Mesothelial cell of epicardium (in vitro differentiated cells): ENCODE measurements at regions not wholly inside any gene's neighbourhood (a gene's known extent, or its start where the extent isn't known, plus 50 kb on each side); places are given as distances from the start of the nearest gene placed in this dataset.
A peak's percentile ranks its signal among the peaks of the same experiment; 100 is the strongest.

Experiments used
- DNase-seq, 2 experiments: peaks; one replicate each; pipeline ENCODE4 v3.0.0; 2021; ENCODE audit warnings: low spot score in 2 of 2; ENCODE audit not compliant: unreplicated experiment in 2 of 2
- H3K27ac Mint-ChIP-seq: 2 replicates; pipeline ENCODE4 v1.8.0; 2021; ENCODE audit warnings: mixed read lengths
- H3K27me3 Mint-ChIP-seq: 2 replicates; pipeline ENCODE4 v1.8.0; 2021; ENCODE audit warnings: low read depth, mixed read lengths
- H3K36me3 Mint-ChIP-seq: 2 replicates; pipeline ENCODE4 v1.8.0; 2021; ENCODE audit warnings: mixed read lengths
- H3K4me1 Mint-ChIP-seq: 2 replicates; pipeline ENCODE4 v1.8.0; 2021; ENCODE audit warnings: mixed read lengths
- H3K4me3 Mint-ChIP-seq: 2 replicates; pipeline ENCODE4 v1.8.0; 2021; ENCODE audit warnings: mild to moderate bottlenecking, moderate library complexity, mixed read lengths
- H3K9me3 Mint-ChIP-seq: 2 replicates; pipeline ENCODE4 v1.8.0; 2021; ENCODE audit warnings: mixed read lengths
- CTCF ChIP-seq: fragments of 200-600 bp; sonication (generic); IDR thresholded peaks from one replicate; pipeline ENCODE4 v1.5.0; 2021; ENCODE audit warnings: antibody characterized with exemption; ENCODE audit not compliant: unreplicated experiment

GRCh38 chr3:82141592-82141991, 380.1 kb upstream of the GBE1 start:
- Mint-ChIP-seq H3K27ac (no peak overlapping the region), H3K36me3 (no peaks in the 10 kb centered on the region), H3K4me3 (no peak overlapping the region), H3K4me1 (no peaks in the 10 kb centered on the region), H3K9me3 (no peaks in the 10 kb centered on the region), H3K27me3 (no peaks in the 10 kb centered on the region)
- no peak for TF ChIP-seq CTCF
- no peak for DNase-seq

GRCh38 chr3:82137861-82138260, 376.4 kb upstream of the GBE1 start:
- no peaks in the 10 kb centered on the region for H3K4me1 Mint-ChIP-seq
- H3K36me3 Mint-ChIP-seq: no peaks in the 10 kb centered on the region
- DNase-seq: no peak
- no peaks in the 10 kb centered on the region for H3K9me3 Mint-ChIP-seq
- no peak for TF ChIP-seq CTCF
- H3K4me3 Mint-ChIP-seq: no peak overlapping the region
- no peaks in the 10 kb centered on the region for H3K27me3 Mint-ChIP-seq
- H3K27ac Mint-ChIP-seq: no peak overlapping the region

GRCh38 chr3:82137050-82137449, 375.6 kb upstream of the GBE1 start:
- no peak for DNase-seq

GRCh38 chr3:82133070-82133606, 371.7 kb upstream of the GBE1 start:
- DNase-seq: peak in 1 of 2 experiments; percentile 65

More at GRCh38 chr3:82137050-82137449, 375.6 kb upstream of the GBE1 start:
- no peaks in the 10 kb centered on the region for H3K36me3 Mint-ChIP-seq
- TF ChIP-seq CTCF: no peak
- H3K27ac Mint-ChIP-seq: no peak overlapping the region
- no peaks in the 10 kb centered on the region for H3K9me3 Mint-ChIP-seq
- H3K4me1 Mint-ChIP-seq: no peaks in the 10 kb centered on the region
- no peak overlapping the region for H3K4me3 Mint-ChIP-seq
- no peaks in the 10 kb centered on the region for H3K27me3 Mint-ChIP-seq

GRCh38 chr3:82132210-82133069, 371.0 kb upstream of the GBE1 start:
- Mint-ChIP-seq H3K4me1 (no peaks in the 10 kb centered on the region), H3K27ac (no peak overlapping the region), H3K9me3 (no peaks in the 10 kb centered on the region), H3K4me3 (no peak overlapping the region), H3K36me3 (no peaks in the 10 kb centered on the region), H3K27me3 (no peaks in the 10 kb centered on the region)
- DNase-seq: no peak
- no peak for TF ChIP-seq CTCF

More at GRCh38 chr3:82133070-82133606, 371.7 kb upstream of the GBE1 start:
- Mint-ChIP-seq H3K4me3 (no peak overlapping the region), H3K4me1 (no peaks in the 10 kb centered on the region), H3K27ac (no peak overlapping the region), H3K9me3 (no peaks in the 10 kb centered on the region), H3K36me3 (no peaks in the 10 kb centered on the region), H3K27me3 (no peaks in the 10 kb centered on the region)
- peak; percentile 92 for TF ChIP-seq CTCF
